Ascending aorta (tissue), 2 donors: ENCODE measurements at regions not wholly inside any gene's neighbourhood (a gene's known extent, or its start where the extent isn't known, plus 50 kb on each side); places are given as distances from the start of the nearest gene placed in this dataset.

Source experiments
- DNase-seq, 2 donors: peaks; one replicate each; pipeline ENCODE4 v3.0.0-alpha.2; 2019; ENCODE audit warnings: low spot score in 2 of 2
- H3K27ac ChIP-seq, 2 donors: fragments of 200-600 bp; sonication (generic); one replicate each; pipeline ENCODE4 v1.5.1; 2016 to 2017; ENCODE audit warnings: mild to moderate bottlenecking in 1 of 2
- H3K27me3 ChIP-seq: fragments of 200-600 bp; sonication (generic); one replicate; pipeline ENCODE4 v1.5.1; 2017
- H3K36me3 ChIP-seq, 2 donors: fragments of 200-600 bp; sonication (generic); one replicate each; pipeline ENCODE4 v1.5.1; 2016
- H3K4me1 ChIP-seq, 2 donors: fragments of 200-600 bp; sonication (generic); one replicate each; pipeline ENCODE4 v1.5.1; 2016 to 2017; ENCODE audit warnings: mild to moderate bottlenecking in 1 of 2
- H3K4me3 ChIP-seq, 2 donors: fragments of 200-600 bp; sonication (generic); one replicate each; pipeline ENCODE4 v1.5.1; 2016 to 2017; ENCODE audit warnings: mild to moderate bottlenecking in 1 of 2
- H3K9me3 ChIP-seq, 2 donors: fragments of 200-600 bp; sonication (generic); one replicate each; pipeline ENCODE4 v1.5.1; 2016
- intact Hi-C: fragments of 100-400 bp; cut with DNase I; formaldehyde crosslinking; loops from one replicate; pipeline ENCODE4 v1.15.1; 2023
- TF ChIP-seq, protein P1 (sequence below), 3 experiments: fragments of 200-600 bp in 2 of 3; fragments of 450-650 bp in 1 of 3; sonication (generic) in 2 of 3; IDR thresholded peaks; one replicate each; pipeline ENCODE4 v1.5.1; 2016 to 2019; ENCODE audit warnings: antibody characterized with exemption in 3 of 3, mild to moderate bottlenecking in 1 of 3, moderate library complexity in 1 of 3

DNA sequence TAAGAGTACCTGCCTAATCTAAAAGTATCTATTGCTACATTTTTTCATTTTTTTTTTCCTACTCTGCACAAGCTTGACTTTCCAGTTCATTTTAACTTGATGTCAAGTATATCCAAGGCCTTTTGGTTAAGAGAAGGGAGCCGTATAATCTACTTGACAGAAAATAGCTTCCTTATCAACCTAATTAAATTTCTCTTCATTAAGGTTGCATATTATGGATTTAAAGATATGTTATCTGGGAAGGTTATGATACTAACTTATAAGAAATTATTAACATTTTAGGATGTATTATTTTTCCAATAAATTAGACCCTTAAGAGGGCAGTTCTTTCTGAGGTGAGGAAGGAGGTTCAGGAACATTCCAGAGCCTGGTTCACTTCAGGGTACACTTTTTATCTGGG lies 83.1 kb upstream of the SGIP1 start:
- intact Hi-C loops = no loop called here
- no peaks in the 10 kb centered on the region for H3K36me3 ChIP-seq
- H3K27me3 ChIP-seq = no peaks in the 10 kb centered on the region
- H3K27ac ChIP-seq = peak overlapping the region; percentile 43 to 53
- H3K9me3 ChIP-seq = no peaks in the 10 kb centered on the region
- no peak overlapping the region for H3K4me3 ChIP-seq
- DNase-seq = no peak
- peaks cover 0 to 12% of the 10 kb centered on the region in 2 donors for H3K4me1 ChIP-seq
- TF ChIP-seq, protein P1, sequence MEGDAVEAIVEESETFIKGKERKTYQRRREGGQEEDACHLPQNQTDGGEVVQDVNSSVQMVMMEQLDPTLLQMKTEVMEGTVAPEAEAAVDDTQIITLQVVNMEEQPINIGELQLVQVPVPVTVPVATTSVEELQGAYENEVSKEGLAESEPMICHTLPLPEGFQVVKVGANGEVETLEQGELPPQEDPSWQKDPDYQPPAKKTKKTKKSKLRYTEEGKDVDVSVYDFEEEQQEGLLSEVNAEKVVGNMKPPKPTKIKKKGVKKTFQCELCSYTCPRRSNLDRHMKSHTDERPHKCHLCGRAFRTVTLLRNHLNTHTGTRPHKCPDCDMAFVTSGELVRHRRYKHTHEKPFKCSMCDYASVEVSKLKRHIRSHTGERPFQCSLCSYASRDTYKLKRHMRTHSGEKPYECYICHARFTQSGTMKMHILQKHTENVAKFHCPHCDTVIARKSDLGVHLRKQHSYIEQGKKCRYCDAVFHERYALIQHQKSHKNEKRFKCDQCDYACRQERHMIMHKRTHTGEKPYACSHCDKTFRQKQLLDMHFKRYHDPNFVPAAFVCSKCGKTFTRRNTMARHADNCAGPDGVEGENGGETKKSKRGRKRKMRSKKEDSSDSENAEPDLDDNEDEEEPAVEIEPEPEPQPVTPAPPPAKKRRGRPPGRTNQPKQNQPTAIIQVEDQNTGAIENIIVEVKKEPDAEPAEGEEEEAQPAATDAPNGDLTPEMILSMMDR (IDR thresholded peaks at IDR 0.05) = no peak

DNA sequence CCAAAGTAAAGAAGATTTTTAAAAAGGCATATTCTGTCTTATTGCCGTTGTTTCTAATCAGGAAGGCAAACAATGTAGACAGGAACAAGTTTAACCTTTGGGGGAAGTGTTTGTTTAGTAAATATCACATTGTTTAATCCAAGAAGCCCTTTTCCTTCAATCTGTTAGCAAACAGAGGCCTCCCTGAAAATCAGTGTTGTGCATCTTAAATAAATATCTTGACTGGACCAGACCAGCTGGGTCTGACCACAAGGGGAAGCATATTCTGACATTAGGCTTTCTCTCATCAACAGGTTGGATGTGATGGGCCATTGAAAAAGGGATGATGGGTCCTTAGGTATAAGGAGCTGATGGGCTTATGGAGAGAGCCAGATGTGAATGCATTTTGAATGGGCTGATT lies 81.8 kb upstream of the SGIP1 start:
- DNase-seq = no peak
- Histone ChIP-seq H3K36me3 (no peaks in the 10 kb centered on the region), H3K27me3 (no peaks in the 10 kb centered on the region), H3K4me1 (peaks cover 0 to 12% of the 10 kb centered on the region in 2 donors), H3K9me3 (no peaks in the 10 kb centered on the region), H3K4me3 (no peak overlapping the region), H3K27ac (no peak overlapping the region)
- intact Hi-C loops = no loop called here
- TF ChIP-seq, protein P1 (IDR thresholded peaks at IDR 0.05) = no peak

DNA sequence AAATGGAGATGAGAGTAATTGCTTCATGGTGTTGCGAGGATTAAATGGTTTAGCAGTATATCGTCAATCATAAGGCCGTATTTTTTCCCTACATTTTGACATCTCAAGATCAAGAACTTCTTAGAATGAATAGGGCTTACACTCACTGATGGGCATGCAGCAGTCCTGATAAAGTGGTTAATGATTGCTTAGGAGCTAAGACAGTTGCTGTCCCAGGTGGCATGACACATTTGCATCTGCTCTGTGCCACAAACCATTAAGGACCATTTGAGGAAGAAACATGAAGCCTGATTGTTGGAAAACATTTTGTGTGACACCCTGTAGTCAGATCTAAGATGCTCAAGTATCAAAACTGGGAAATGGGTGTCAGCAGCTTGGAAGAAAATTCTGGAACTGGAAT lies 81.0 kb upstream of the SGIP1 start:
- Histone ChIP-seq H3K27ac (no peak overlapping the region), H3K27me3 (no peaks in the 10 kb centered on the region), H3K36me3 (no peaks in the 10 kb centered on the region), H3K9me3 (no peaks in the 10 kb centered on the region), H3K4me1 (peaks cover 0 to 12% of the 10 kb centered on the region in 2 donors), H3K4me3 (no peak overlapping the region)
- no peak for DNase-seq
- intact Hi-C loops = no loop called here
- TF ChIP-seq, protein P1 (IDR thresholded peaks at IDR 0.05) = no peak

DNA sequence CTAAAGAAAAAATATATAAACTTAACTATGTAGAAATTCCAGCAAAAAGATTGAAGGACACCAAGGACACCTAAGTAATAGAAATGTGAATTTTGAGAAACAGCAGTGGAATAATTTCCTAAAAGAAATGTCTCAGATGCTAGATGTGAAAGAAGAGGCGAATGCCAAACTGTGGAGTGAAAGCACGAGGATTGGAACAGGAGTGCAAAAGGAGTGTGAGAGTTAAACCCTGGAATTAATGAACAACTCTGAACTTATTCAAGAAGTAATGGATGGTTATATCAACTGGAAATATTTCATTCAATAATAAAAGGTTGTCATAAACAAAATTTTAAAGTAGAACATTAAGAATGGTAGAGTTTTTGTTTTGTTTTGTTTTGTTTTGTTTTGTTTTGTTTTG lies 78.5 kb upstream of the SGIP1 start:
- Histone ChIP-seq H3K27me3 (no peaks in the 10 kb centered on the region), H3K4me1 (peaks cover 0 to 5% of the 10 kb centered on the region in 2 donors), H3K36me3 (no peaks in the 10 kb centered on the region), H3K4me3 (no peak overlapping the region), H3K27ac (no peak overlapping the region), H3K9me3 (no peaks in the 10 kb centered on the region)
- intact Hi-C loops = no loop called here
- DNase-seq = no peak
- TF ChIP-seq, protein P1 (IDR thresholded peaks at IDR 0.05) = no peak

DNA sequence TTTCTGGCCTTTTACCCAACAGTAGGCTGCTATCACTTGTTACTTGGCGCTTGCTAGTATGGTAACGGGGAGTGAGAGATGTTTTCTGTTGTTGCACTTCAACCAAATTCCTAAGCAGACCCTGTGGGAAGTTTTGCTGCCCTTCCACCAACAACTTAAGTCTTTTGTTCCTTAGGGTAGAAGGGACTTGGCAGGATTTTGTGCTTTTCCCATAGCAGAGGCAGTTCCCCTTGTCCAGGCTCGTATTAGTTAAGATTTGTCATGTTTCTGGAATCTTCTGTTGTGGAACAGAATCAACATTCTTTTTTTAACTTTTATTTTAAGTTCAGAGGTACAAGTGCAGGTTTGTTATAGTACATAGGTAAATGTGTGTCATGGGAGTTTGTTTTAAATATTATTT lies 73.2 kb upstream of the SGIP1 start:
- TF ChIP-seq, protein P1 (IDR thresholded peaks at IDR 0.05) = no peak
- Histone ChIP-seq H3K27ac (no peak overlapping the region), H3K27me3 (no peaks in the 10 kb centered on the region), H3K4me3 (no peak overlapping the region), H3K36me3 (no peaks in the 10 kb centered on the region), H3K9me3 (no peaks in the 10 kb centered on the region), H3K4me1 (no peaks in the 10 kb centered on the region)
- DNase-seq = no peak
- intact Hi-C loops = no loop called here

DNA sequence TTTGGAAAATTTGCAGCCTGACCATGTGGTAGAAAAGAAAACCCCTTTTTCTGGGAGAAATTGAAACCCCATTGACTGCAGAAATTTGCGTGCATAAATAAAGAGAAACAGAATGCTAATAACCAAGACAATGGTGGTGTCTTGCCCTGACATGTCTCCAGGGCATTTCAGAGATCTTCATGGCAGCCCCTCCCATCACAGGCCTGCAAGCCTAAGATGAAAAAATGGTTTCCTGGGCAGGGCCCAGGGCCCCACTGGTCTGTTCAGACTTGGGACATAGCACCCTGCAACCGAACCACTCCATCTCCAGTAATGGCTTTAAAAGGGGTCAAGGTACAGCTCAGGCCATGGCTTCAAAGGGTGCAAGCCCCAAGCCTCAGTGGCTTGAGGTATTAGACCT lies 71.6 kb upstream of the SGIP1 start:
- Histone ChIP-seq H3K9me3 (no peaks in the 10 kb centered on the region), H3K27ac (no peak overlapping the region), H3K4me1 (peaks cover 0 to 2% of the 10 kb centered on the region in 2 donors), H3K27me3 (no peaks in the 10 kb centered on the region), H3K4me3 (no peak overlapping the region), H3K36me3 (no peaks in the 10 kb centered on the region)
- intact Hi-C loops = no loop called here
- TF ChIP-seq, protein P1 (IDR thresholded peaks at IDR 0.05) = no peak
- no peak for DNase-seq
